GM19351 (cell line): ENCODE measurements at regions not wholly inside any gene's neighbourhood (a gene's known extent, or its start where the extent isn't known, plus 50 kb on each side); places are given as distances from the start of the nearest gene placed in this dataset.
"Not testable (repeated sequence)": the region's sequence is repeated elsewhere in the genome, so short reads cannot be mapped to it uniquely, and the experiment has no call there.

Experiments
- ATAC-seq: cut with Tn5 transposase; IDR thresholded peaks from one replicate; pipeline ENCODE4 v1.9.1; 2021; ENCODE audit warnings: mild to moderate bottlenecking, moderate library complexity; ENCODE audit not compliant: unreplicated experiment

- ATAC-seq = no peak
Observed at GRCh38 chr4:62591756-62592155, 1391.6 kb downstream of the ADGRL3 start.

GRCh38 chr4:62588671-62589070 lies 1388.5 kb downstream of the ADGRL3 start:
- ATAC-seq = no peak

- ATAC-seq = no peak
Observed at GRCh38 chr4:62571494-62571893, 1371.4 kb downstream of the ADGRL3 start.

GRCh38 chr4:62560858-62561257 lies 1360.7 kb downstream of the ADGRL3 start:
- no peak for ATAC-seq

GRCh38 chr4:62550121-62550520 lies 1350.0 kb downstream of the ADGRL3 start:
- ATAC-seq = no peak

GRCh38 chr4:62549601-62550000 lies 1349.5 kb downstream of the ADGRL3 start:
- ATAC-seq = no peak

- no peak for ATAC-seq
Observed at GRCh38 chr4:62548765-62549164, 1348.6 kb downstream of the ADGRL3 start.

- ATAC-seq = no peak
Observed at GRCh38 chr4:62548108-62548524, 1348.0 kb downstream of the ADGRL3 start.

GRCh38 chr4:62544428-62544827 lies 1344.3 kb downstream of the ADGRL3 start:
- no peak for ATAC-seq

GRCh38 chr4:62543002-62543401 lies 1342.9 kb downstream of the ADGRL3 start:
- ATAC-seq = no peak

- no peak for ATAC-seq
Observed at GRCh38 chr4:62533573-62533972, 1333.4 kb downstream of the ADGRL3 start.

- no peak for ATAC-seq
Observed at GRCh38 chr4:62531731-62532130, 1331.6 kb downstream of the ADGRL3 start.

GRCh38 chr4:62531264-62531663 lies 1331.1 kb downstream of the ADGRL3 start:
- no peak for ATAC-seq

GRCh38 chr4:62528874-62529273 lies 1328.7 kb downstream of the ADGRL3 start:
- ATAC-seq = no peak

- no peak for ATAC-seq
Observed at GRCh38 chr4:62526671-62527070, 1326.5 kb downstream of the ADGRL3 start.

GRCh38 chr4:62523256-62523655 lies 1323.1 kb downstream of the ADGRL3 start:
- no peak for ATAC-seq

- ATAC-seq = no peak
Observed at GRCh38 chr4:62522273-62522672, 1322.1 kb downstream of the ADGRL3 start.

GRCh38 chr4:62517716-62518115 lies 1317.6 kb downstream of the ADGRL3 start:
- ATAC-seq = no peak

- ATAC-seq = no peak
Observed at GRCh38 chr4:62513306-62513705, 1313.2 kb downstream of the ADGRL3 start.

GRCh38 chr4:62512271-62512670 lies 1312.1 kb downstream of the ADGRL3 start:
- ATAC-seq = no peak

- ATAC-seq = no peak
Observed at GRCh38 chr4:62510228-62510627, 1310.1 kb downstream of the ADGRL3 start.

GRCh38 chr4:62500296-62500695 lies 1300.2 kb downstream of the ADGRL3 start:
- no peak for ATAC-seq

GRCh38 chr4:62495032-62495431 lies 1294.9 kb downstream of the ADGRL3 start:
- ATAC-seq = no peak

- not testable (repeated sequence) for ATAC-seq
Observed at GRCh38 chr4:62491756-62492155, 1291.6 kb downstream of the ADGRL3 start.
